D721Med (cell line): ENCODE measurements at regions not wholly inside any gene's neighbourhood (a gene's known extent, or its start where the extent isn't known, plus 50 kb on each side); places are given as distances from the start of the nearest gene placed in this dataset.

Experiments used
- DNase-seq: peaks from one replicate; pipeline ENCODE4 v3.0.0; 2011; ENCODE audit warnings: low spot score; ENCODE audit not compliant: insufficient read length
- FAIRE-seq: peaks from 2 replicates; lab custom pipeline; 2011; peaks lifted over from hg19 to GRCh38; lab: Jason Lieb, UNC
- CTCF ChIP-seq: IDR thresholded peaks from 2 replicates; pipeline ENCODE4 v1.5.1; 2012; ENCODE audit warnings: mild to moderate bottlenecking, control low read depth; ENCODE audit not compliant: insufficient read depth; ENCODE audit errors: missing control alignments

- no peak for DNase-seq
- TF ChIP-seq CTCF = no peak
- no peak for FAIRE-seq
These were observed 324.8 kb downstream of the C12orf50 start for GRCh38 chr12:87704374-87704773.

- FAIRE-seq (no peak), DNase-seq (no peak)
- TF ChIP-seq CTCF = no peak
These were observed 338.9 kb downstream of the C12orf50 start for GRCh38 chr12:87690236-87690810.

GRCh38 chr12:87689196-87689595 is 340.0 kb downstream of the C12orf50 start:
- no peak for DNase-seq
- TF ChIP-seq CTCF = no peak

GRCh38 chr12:87687362-87687761 is 341.8 kb downstream of the C12orf50 start:
- no peak for TF ChIP-seq CTCF
- FAIRE-seq = no peak
- DNase-seq = no peak

More at GRCh38 chr12:87689196-87689595, 340.0 kb downstream of the C12orf50 start:
- no peak for FAIRE-seq

- FAIRE-seq = no peak
- no peak for DNase-seq
- no peak for TF ChIP-seq CTCF
These were observed 343.5 kb downstream of the C12orf50 start for GRCh38 chr12:87685696-87686095.

GRCh38 chr12:87679251-87679650 is 349.9 kb downstream of the C12orf50 start:
- FAIRE-seq (no peak), DNase-seq (no peak)
- no peak for TF ChIP-seq CTCF

GRCh38 chr12:87678453-87678852 is 350.7 kb downstream of the C12orf50 start:
- FAIRE-seq (no peak), DNase-seq (no peak)
- TF ChIP-seq CTCF = no peak
